LNCaP clone FGC (cell line): ENCODE measurements at regions not wholly inside any gene's neighbourhood (a gene's known extent, or its start where the extent isn't known, plus 50 kb on each side); places are given as distances from the start of the nearest gene placed in this dataset.

Experiments
- DNase-seq: peaks from one replicate; pipeline ENCODE4 v3.0.0-alpha.2; 2011; ENCODE audit warnings: low read depth
- H3K4me3 ChIP-seq: 2 replicates; pipeline ENCODE4 v1.5.1; 2011; ENCODE audit warnings: mild to moderate bottlenecking, low read depth, low read length, control low read depth
- TF ChIP-seq, protein P1 (sequence below): IDR thresholded peaks from 2 replicates; pipeline ENCODE4 v1.5.1; 2012; ENCODE audit warnings: mild to moderate bottlenecking; ENCODE audit not compliant: control insufficient read depth, insufficient read depth; ENCODE audit errors: extremely low read depth

DNA sequence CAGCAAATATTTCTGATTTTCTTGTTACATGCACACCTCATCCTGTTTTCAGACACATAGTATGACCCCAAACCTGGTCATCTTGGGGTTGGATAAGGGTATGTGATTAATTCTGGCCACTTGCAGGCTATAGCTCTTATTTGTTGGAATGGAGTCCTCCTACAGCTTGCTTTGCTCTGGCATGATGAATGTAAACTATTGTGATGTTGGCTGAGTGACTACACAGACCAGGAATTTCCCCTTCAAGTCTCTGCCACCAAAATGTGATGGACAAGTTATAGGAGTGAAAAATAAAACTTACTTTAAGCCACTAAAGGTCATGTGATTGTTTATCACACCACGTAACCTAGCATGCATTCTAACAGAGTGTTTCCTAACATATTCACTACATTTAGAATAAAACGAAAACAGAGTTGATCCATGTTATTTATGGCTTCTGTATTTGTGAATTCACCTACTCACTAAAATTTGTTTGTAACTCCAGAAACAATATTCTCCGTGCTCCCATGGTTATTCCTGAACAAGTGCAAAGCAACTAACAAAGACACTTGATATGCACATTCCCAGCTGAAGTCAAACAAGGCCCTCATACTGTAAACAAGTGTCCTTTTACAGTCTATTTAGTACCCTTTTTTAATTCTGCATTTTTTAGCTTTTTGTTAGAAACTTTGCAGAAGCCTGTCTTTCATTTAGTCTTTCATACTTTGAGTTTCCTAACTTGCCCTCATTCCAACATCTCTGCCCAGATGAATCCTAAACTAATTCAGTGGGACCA, 599.2 kb upstream of the PCDH15 start:
- no peak for DNase-seq
- TF ChIP-seq, protein P1, sequence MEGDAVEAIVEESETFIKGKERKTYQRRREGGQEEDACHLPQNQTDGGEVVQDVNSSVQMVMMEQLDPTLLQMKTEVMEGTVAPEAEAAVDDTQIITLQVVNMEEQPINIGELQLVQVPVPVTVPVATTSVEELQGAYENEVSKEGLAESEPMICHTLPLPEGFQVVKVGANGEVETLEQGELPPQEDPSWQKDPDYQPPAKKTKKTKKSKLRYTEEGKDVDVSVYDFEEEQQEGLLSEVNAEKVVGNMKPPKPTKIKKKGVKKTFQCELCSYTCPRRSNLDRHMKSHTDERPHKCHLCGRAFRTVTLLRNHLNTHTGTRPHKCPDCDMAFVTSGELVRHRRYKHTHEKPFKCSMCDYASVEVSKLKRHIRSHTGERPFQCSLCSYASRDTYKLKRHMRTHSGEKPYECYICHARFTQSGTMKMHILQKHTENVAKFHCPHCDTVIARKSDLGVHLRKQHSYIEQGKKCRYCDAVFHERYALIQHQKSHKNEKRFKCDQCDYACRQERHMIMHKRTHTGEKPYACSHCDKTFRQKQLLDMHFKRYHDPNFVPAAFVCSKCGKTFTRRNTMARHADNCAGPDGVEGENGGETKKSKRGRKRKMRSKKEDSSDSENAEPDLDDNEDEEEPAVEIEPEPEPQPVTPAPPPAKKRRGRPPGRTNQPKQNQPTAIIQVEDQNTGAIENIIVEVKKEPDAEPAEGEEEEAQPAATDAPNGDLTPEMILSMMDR = no peak
- no peak overlapping the region for H3K4me3 ChIP-seq

DNA sequence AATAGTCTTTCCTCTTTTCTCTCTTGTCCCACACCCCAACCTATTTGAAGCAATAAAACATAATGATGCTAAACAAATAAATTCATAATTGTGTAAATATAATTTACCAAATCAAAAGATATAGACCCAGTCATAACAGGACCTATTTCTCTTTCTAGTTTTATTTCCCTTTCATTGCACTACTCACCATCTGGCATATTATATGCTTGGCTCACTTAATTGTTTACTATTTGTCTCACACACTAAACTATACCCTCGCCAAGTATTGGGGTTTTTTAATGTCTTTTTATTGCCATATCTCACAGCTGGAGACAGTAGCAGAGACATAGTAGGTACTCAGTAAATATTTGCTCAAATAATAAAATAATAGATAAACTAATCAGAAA, 597.5 kb upstream of the PCDH15 start:
- H3K4me3 ChIP-seq = no peak overlapping the region
- DNase-seq = peak; percentile 34
- TF ChIP-seq, protein P1 = no peak

DNA sequence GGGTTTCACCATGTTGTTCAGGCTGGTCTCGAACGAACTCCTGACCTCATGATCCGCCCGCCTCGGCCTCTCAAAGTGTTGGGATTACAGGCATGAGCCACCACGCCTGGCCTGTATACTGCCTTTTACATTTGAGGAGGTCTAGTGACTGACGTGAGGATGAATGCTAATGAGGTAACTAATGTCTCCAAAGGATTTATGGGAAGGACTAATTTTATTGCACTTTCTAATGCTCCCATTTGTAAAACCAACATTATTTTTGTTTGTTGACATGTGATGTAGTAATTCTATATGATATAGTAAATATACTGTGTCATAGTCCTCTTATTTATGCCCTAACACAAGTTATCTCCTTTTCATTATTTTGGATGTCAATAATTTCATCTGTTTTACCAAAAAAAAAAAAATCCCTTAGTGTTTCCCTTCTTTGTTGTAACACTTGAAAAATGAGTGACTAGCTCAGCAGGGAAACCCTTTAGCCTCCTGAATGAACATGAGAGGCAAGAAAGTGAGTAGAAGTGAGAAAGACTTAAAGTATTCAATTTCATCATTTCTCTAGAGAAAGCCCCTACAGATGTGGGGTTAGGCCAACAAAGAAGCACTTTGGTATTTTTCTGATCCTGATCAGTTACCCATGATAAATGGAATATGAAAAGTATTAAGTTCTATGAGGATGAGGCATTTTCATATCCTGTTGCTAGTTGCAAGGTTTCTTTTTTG, 596.9 kb upstream of the PCDH15 start:
- TF ChIP-seq, protein P1 = no peak
- H3K4me3 ChIP-seq = no peak overlapping the region
- no peak for DNase-seq

DNA sequence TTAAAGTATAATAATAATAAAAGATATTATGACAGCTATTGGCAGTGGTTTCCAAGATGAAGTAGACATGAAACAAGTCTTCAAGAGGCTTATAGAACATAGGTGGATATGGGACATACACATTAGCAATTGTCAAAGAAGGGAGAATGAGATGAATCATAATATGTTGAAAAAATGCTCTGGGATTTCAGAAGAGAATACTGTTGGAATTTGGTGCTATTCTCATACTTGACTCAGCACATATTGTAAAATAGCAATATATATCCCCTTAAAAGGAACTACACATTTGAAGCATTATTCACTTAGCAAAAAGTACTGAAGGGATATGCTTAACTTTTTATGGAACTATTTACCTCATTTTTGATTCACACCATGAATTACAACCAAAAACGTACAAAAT, 577.2 kb upstream of the PCDH15 start:
- DNase-seq = no peak
- TF ChIP-seq, protein P1 = no peak
- no peak overlapping the region for H3K4me3 ChIP-seq

DNA sequence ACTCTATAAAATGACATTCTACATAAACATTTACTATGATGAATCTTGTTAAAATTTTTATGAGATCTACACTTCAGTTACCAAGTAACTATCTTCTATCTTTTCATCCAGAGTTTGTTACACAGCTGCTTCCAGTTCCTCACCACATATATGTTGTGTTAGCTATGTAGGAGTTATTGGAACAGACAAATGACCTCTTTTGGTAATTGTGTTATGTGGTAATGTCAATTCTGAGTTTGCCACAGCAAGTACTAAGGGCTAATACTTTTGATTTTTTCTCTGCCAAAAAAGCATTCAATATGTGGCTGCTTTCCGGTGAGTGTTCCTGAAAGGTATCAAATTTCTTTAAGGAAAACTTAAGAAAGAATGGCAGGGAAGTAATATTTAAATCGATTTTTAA, 573.9 kb upstream of the PCDH15 start:
- no peak overlapping the region for H3K4me3 ChIP-seq
- peak; percentile 32 for DNase-seq
- TF ChIP-seq, protein P1 = no peak

DNA sequence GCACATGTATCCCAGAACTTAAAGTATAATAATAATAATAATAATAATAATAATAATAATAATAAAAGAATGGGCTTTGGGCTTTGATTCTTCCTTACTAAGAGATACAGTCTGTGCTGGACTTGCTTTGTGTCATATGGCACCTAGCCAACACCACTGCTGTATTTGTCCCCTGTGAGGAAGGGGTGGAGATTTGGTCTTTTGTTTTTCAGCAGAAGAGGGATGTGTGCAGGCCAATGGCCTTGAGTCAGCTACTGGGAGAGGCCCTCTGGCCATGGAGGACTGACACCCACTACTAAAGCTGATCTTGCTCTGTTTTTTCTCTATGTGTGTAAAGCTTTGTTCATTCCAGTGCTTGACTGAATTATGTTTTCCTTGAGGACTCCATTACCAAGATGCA, 573.0 kb upstream of the PCDH15 start:
- DNase-seq = no peak
- H3K4me3 ChIP-seq = no peak overlapping the region
- TF ChIP-seq, protein P1 = no peak
